Fibroblast of mammary gland (primary cell): ENCODE measurements at regions not wholly inside any gene's neighbourhood (a gene's known extent, or its start where the extent isn't known, plus 50 kb on each side); places are given as distances from the start of the nearest gene placed in this dataset.

Source experiments
- DNase-seq: peaks from one replicate; pipeline ENCODE4 v3.0.0-alpha.2; 2010; ENCODE audit warnings: low read depth
- H3K4me3 ChIP-seq: 2 replicates; pipeline ENCODE4 v1.5.1; 2011; ENCODE audit warnings: low read depth, mild to moderate bottlenecking, low read length, moderate library complexity; ENCODE audit not compliant: control insufficient read depth
- CTCF ChIP-seq: conservative IDR thresholded peaks from 2 replicates; pipeline ENCODE4 v1.5.1; 2011; ENCODE audit warnings: low read depth, low read length, inconsistent platforms; ENCODE audit not compliant: control insufficient read depth, insufficient read depth

GRCh38 chr1:213652109-213652508, 335.7 kb upstream of the PROX1 start:
- DNase-seq, result no peak
- TF ChIP-seq CTCF, result no peak
- no peak overlapping the region for H3K4me3 ChIP-seq

GRCh38 chr1:213656039-213656438, 331.7 kb upstream of the PROX1 start:
- no peak for TF ChIP-seq CTCF
- no peak for DNase-seq
- H3K4me3 ChIP-seq, result no peak overlapping the region

- H3K4me3 ChIP-seq, result no peak overlapping the region
- TF ChIP-seq CTCF, result no peak
- DNase-seq, result no peak
These were observed 331.3 kb upstream of the PROX1 start for GRCh38 chr1:213656503-213656902.

GRCh38 chr1:213657013-213657412, 330.8 kb upstream of the PROX1 start:
- TF ChIP-seq CTCF, result no peak
- no peak for DNase-seq
- no peak overlapping the region for H3K4me3 ChIP-seq

GRCh38 chr1:213657879-213658278, 329.9 kb upstream of the PROX1 start:
- no peak for DNase-seq
- no peak overlapping the region for H3K4me3 ChIP-seq
- TF ChIP-seq CTCF, result no peak

- H3K4me3 ChIP-seq, result no peak overlapping the region
- TF ChIP-seq CTCF, result no peak
- DNase-seq, result no peak
These were observed 329.3 kb upstream of the PROX1 start for GRCh38 chr1:213658457-213658856.
